GM23248 (cell line): ENCODE measurements at regions not wholly inside any gene's neighbourhood (a gene's known extent, or its start where the extent isn't known, plus 50 kb on each side); places are given as distances from the start of the nearest gene placed in this dataset.

Experiments
- DNase-seq: peaks from one replicate; pipeline ENCODE4 v3.0.0-alpha.2; 2015
- H2AFZ ChIP-seq: fragments of 200-600 bp; sonication (generic); 2 replicates; pipeline ENCODE4 v1.6.1; 2016; ENCODE audit warnings: antibody characterized with exemption
- H3F3A ChIP-seq: fragments of 200-600 bp; sonication (generic); 2 replicates; pipeline ENCODE4 v1.6.1; 2016; ENCODE audit warnings: mild to moderate bottlenecking, antibody characterized with exemption, mixed run types; ENCODE audit not compliant: insufficient read depth
- H3K27ac ChIP-seq: fragments of 200-600 bp; sonication (generic); 2 replicates; pipeline ENCODE4 v1.5.1; 2016; ENCODE audit warnings: mild to moderate bottlenecking
- H3K27me3 ChIP-seq: fragments of 200-600 bp; sonication (generic); replicated peaks from 2 replicates; pipeline ENCODE4 v1.6.1; 2016; ENCODE audit warnings: mild to moderate bottlenecking; ENCODE audit not compliant: insufficient read depth
- H3K36me3 ChIP-seq: fragments of 200-600 bp; sonication (generic); 2 replicates; pipeline ENCODE4 v1.6.1; 2016; ENCODE audit warnings: low read depth, mild to moderate bottlenecking
- H3K4me1 ChIP-seq: fragments of 200-600 bp; sonication (generic); 2 replicates; pipeline ENCODE4 v1.6.1; 2016; ENCODE audit warnings: mild to moderate bottlenecking; ENCODE audit not compliant: insufficient read depth
- H3K4me2 ChIP-seq: fragments of 200-600 bp; sonication (generic); one replicate; pipeline ENCODE4 v1.6.1; 2016; ENCODE audit warnings: mild to moderate bottlenecking; ENCODE audit not compliant: unreplicated experiment
- H3K4me3 ChIP-seq: fragments of 200-600 bp; sonication (generic); 2 replicates; pipeline ENCODE4 v1.5.1; 2016; ENCODE audit warnings: mild to moderate bottlenecking
- H3K79me2 ChIP-seq: fragments of 200-600 bp; sonication (generic); 2 replicates; pipeline ENCODE4 v1.6.1; 2016; ENCODE audit warnings: mild to moderate bottlenecking; ENCODE audit not compliant: insufficient read depth
- H3K9ac ChIP-seq: fragments of 200-600 bp; sonication (generic); 2 replicates; pipeline ENCODE4 v1.6.1; 2016; ENCODE audit warnings: mild to moderate bottlenecking
- H3K9me2 ChIP-seq: fragments of 200-600 bp; sonication (generic); 2 replicates; pipeline ENCODE4 v1.6.1; 2016; ENCODE audit warnings: mixed run types, mild to moderate bottlenecking, moderate library complexity; ENCODE audit not compliant: insufficient read depth
- H3K9me3 ChIP-seq: fragments of 200-600 bp; sonication (generic); one replicate; pipeline ENCODE4 v1.6.1; 2017; ENCODE audit warnings: low read depth
- H4K20me1 ChIP-seq: fragments of 200-600 bp; sonication (generic); 2 replicates; pipeline ENCODE4 v1.6.0; 2016; ENCODE audit not compliant: insufficient read depth
- EZH2 ChIP-seq: fragments of 200-600 bp; sonication (generic); IDR thresholded peaks from 2 replicates; pipeline ENCODE4 v1.6.1; 2018; ENCODE audit warnings: antibody characterized with exemption, mild to moderate bottlenecking; ENCODE audit not compliant: insufficient read depth, poor library complexity, severe bottlenecking
- EZH2phosphoT487 ChIP-seq: fragments of 200-600 bp; sonication (generic); IDR thresholded peaks from 2 replicates; pipeline ENCODE4 v1.6.1; 2018; ENCODE audit warnings: antibody characterized with exemption, moderate library complexity, mild to moderate bottlenecking, low read depth; ENCODE audit not compliant: insufficient read depth
- WGBS, 2 experiments: methylation state at CpG; one replicate each; pipeline ENCODE4 v1.1.6; 2015 to 2017; ENCODE audit warnings: low lambda C conversion rate in 2 of 2, low coverage in 1 of 2; ENCODE audit errors: missing lambda C conversion rate in 2 of 2; 5-methylcytosine and 5-hydroxymethylcytosine counted together
- in situ Hi-C: fragments of 300-500 bp; cut with MboI; formaldehyde crosslinking; loops from 2 replicates; pipeline ENCODE4 v1.15.0; 2020

DNA sequence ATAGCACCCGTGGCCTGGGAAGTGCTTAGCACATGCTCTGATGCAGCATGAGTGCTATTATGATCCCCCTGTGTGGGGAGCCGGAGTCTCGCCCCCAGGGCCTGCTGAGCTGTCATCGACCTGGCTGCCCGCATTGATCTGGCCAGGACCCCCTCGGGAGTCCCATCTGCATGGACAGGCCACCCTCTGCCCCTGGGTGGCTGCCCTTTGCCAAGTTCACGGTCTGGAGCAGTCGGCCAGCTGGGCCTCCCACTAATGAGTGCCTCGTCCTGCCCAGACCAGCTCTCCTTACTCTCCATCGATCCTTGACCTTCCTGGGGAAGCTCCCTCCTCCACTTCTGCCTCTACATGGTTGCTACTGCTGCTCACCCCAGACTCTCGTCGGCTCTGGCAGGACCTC is 121.8 kb upstream of the RUNX3 start:
- Histone ChIP-seq H3K4me3 (no peak overlapping the region), H3K79me2 (no peaks in the 10 kb centered on the region), H3K9me3 (no peaks in the 10 kb centered on the region), H3K27me3 (peaks cover 22% of the 10 kb centered on the region), H3K27ac (no peak overlapping the region), H3K9ac (no peak overlapping the region), H2AFZ (no peak overlapping the region), H4K20me1 (no peaks in the 10 kb centered on the region), H3K9me2 (no peaks in the 10 kb centered on the region), H3K4me2 (no peak overlapping the region), H3K4me1 (no peaks in the 10 kb centered on the region), H3F3A (no peaks in the 10 kb centered on the region), H3K36me3 (no peaks in the 10 kb centered on the region)
- in situ Hi-C loops: no loop called here
- TF ChIP-seq EZH2phosphoT487: no peak
- no peak for TF ChIP-seq EZH2
- 46 to 54% methylated on average over 11 of the region's 12 CpGs for WGBS, 2 experiments
- DNase-seq: no peak

DNA sequence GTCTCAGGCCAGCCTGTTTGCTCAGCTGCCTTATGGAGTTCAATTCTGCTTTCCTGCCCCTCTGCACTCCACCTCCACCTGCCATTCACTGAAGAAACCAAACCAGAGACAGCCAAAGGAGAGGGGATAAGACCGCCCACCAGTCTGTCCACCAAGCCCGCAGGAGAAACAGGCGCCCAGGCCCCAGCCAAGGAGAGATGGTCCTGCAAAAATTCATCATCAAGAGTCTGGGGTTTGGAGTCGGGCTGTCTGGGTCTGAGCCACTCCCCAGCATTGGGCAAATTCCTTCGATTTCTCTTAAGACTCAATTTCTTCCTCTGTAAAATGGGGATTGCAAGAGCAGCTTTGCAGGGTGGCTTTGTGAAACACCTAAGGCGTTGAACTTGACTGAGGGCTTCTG is 121.4 kb upstream of the RUNX3 start:
- in situ Hi-C loops: no loop called here
- no peak for DNase-seq
- Histone ChIP-seq H3K4me3 (no peak overlapping the region), H3K27me3 (peaks cover 18% of the 10 kb centered on the region), H3K9me3 (no peaks in the 10 kb centered on the region), H2AFZ (no peak overlapping the region), H3K79me2 (no peaks in the 10 kb centered on the region), H3F3A (no peaks in the 10 kb centered on the region), H3K36me3 (no peaks in the 10 kb centered on the region), H3K9me2 (no peaks in the 10 kb centered on the region), H3K9ac (no peak overlapping the region), H3K27ac (no peak overlapping the region), H3K4me1 (no peaks in the 10 kb centered on the region), H3K4me2 (no peak overlapping the region), H4K20me1 (no peaks in the 10 kb centered on the region)
- no peak for TF ChIP-seq EZH2
- no peak for TF ChIP-seq EZH2phosphoT487
- WGBS, 2 experiments: 66 to 73% methylated on average over 6 of the region's 6 CpGs

DNA sequence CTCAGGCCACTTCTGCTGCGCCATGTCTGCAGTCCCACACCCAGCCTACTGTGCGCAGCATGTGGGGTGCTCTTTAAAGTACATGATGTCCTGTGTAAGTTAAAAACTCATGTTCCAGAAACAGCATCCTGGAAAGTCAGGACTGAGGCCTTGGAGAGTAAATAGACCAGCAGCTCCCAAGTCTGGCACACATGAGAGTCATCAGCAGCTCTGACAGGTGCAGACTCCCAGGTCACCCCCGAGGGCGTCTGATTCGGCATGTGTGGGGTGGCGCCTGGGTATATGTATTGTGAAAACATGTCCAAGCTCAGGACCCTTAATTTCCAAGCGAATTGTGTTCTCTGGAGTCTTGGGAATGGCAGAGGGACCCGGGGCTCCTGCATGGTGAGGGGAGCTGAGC is 120.1 kb upstream of the RUNX3 start:
- in situ Hi-C loops: no loop called here

DNA sequence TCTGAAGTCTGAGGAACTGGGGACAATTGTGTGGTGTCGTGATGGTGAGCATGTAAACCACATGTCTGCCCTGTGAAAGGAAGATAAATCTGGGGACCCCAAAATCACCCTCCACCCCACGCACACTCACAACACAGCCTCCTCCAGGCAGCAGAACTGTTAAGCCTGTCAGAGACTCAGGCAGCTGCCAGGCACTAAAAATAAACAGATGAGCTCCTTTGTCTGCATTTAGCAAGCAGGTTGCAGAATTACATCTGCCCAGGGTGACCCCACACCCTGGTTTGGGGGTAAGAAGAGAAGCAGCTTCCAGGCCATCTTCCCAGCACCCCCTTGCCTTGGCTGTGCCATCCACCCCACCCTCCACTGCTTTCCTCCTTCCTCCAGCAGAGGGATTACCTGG is 119.1 kb upstream of the RUNX3 start:
- Histone ChIP-seq H3K36me3 (no peaks in the 10 kb centered on the region), H3K9me2 (no peaks in the 10 kb centered on the region), H3K4me3 (no peak overlapping the region), H3K4me2 (no peak overlapping the region), H3K27me3 (peaks cover 17% of the 10 kb centered on the region), H3F3A (no peaks in the 10 kb centered on the region), H3K79me2 (no peaks in the 10 kb centered on the region), H3K4me1 (no peaks in the 10 kb centered on the region), H3K27ac (no peak overlapping the region), H4K20me1 (no peaks in the 10 kb centered on the region), H2AFZ (no peak overlapping the region), H3K9me3 (no peaks in the 10 kb centered on the region), H3K9ac (no peak overlapping the region)
- TF ChIP-seq EZH2phosphoT487: no peak
- no peak for TF ChIP-seq EZH2
- DNase-seq: no peak
- WGBS, 2 experiments: 50 to 51% methylated on average over 2 of the region's 2 CpGs
- in situ Hi-C loops: no loop called here

More for the DNA sequence above, 120.1 kb upstream of the RUNX3 start:
- no peak overlapping the region for H3K4me3 ChIP-seq
- no peaks in the 10 kb centered on the region for H3K36me3 ChIP-seq
- H3F3A ChIP-seq: no peaks in the 10 kb centered on the region
- H2AFZ ChIP-seq: no peak overlapping the region
- no peak for DNase-seq
- no peak overlapping the region for H3K27ac ChIP-seq
- peaks cover 17% of the 10 kb centered on the region for H3K27me3 ChIP-seq
- no peak for TF ChIP-seq EZH2
- no peak for TF ChIP-seq EZH2phosphoT487
- no peaks in the 10 kb centered on the region for H3K4me1 ChIP-seq
- no peaks in the 10 kb centered on the region for H4K20me1 ChIP-seq
- WGBS, 2 experiments: 38 to 46% methylated on average over 8 of the region's 8 CpGs
- H3K9me2 ChIP-seq: no peaks in the 10 kb centered on the region
- H3K4me2 ChIP-seq: no peak overlapping the region
- H3K9ac ChIP-seq: no peak overlapping the region
- no peaks in the 10 kb centered on the region for H3K9me3 ChIP-seq
- no peaks in the 10 kb centered on the region for H3K79me2 ChIP-seq

DNA sequence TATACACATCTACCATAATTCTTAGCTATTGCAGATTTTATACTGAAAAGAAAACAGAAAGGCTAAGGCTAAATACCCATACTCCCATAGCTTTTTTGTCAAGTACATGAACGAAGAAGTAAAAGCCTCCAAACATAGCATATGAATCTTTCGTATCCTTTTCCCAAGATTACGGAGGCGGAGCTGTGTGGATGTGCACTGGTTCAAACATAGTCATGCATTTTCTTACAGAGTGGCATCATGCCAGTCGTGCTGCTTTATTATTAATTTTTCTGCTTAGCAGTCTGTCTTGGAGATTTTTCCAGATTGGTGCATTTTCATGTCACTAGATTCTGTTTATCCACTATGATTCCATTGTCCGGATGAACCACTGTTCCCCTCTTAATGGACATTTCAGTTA is 118.7 kb upstream of the RUNX3 start:
- H3K27me3 ChIP-seq: peaks cover 21% of the 10 kb centered on the region
- DNase-seq: no peak
- WGBS, 2 experiments: 44 to 46% methylated on average over 6 of the region's 6 CpGs

More for the DNA sequence above, 118.7 kb upstream of the RUNX3 start:
- TF ChIP-seq EZH2phosphoT487 (no peak), EZH2 (no peak)
- Histone ChIP-seq H3K36me3 (no peaks in the 10 kb centered on the region), H3K27ac (no peak overlapping the region), H3F3A (no peaks in the 10 kb centered on the region), H2AFZ (no peak overlapping the region), H3K4me3 (no peak overlapping the region), H3K9ac (no peak overlapping the region), H3K79me2 (no peaks in the 10 kb centered on the region), H3K9me2 (no peaks in the 10 kb centered on the region), H3K4me1 (no peaks in the 10 kb centered on the region), H3K4me2 (no peak overlapping the region), H4K20me1 (no peaks in the 10 kb centered on the region), H3K9me3 (no peaks in the 10 kb centered on the region)
- in situ Hi-C loops: no loop called here
